Choroid plexus epithelial cell (primary cell): ENCODE measurements at regions not wholly inside any gene's neighbourhood (a gene's known extent, or its start where the extent isn't known, plus 50 kb on each side); places are given as distances from the start of the nearest gene placed in this dataset.
"Not testable (repeated sequence)": the region's sequence is repeated elsewhere in the genome, so short reads cannot be mapped to it uniquely, and the experiment has no call there.

Experiments
- DNase-seq: peaks from one replicate; pipeline ENCODE4 v3.0.0-alpha.2; 2010; ENCODE audit warnings: low read depth
- H3K4me3 ChIP-seq: 2 replicates; pipeline ENCODE4 v1.5.1; 2011; ENCODE audit warnings: low read depth, mild to moderate bottlenecking, control low read depth, low read length, moderate library complexity
- CTCF ChIP-seq: conservative IDR thresholded peaks from 2 replicates; pipeline ENCODE4 v1.5.1; 2011; ENCODE audit warnings: low read depth, mild to moderate bottlenecking, control low read depth, inconsistent platforms, low read length, moderate library complexity

- no peak overlapping the region for H3K4me3 ChIP-seq
- no peak for DNase-seq
These were observed 77.1 kb downstream of the DHCR7 start for GRCh38 chr11:71370895-71371673.

GRCh38 chr11:71370020-71370747 is 78.0 kb downstream of the DHCR7 start:
- no peak for TF ChIP-seq CTCF
- no peak for DNase-seq
- no peak overlapping the region for H3K4me3 ChIP-seq

More at GRCh38 chr11:71370895-71371673, 77.1 kb downstream of the DHCR7 start:
- TF ChIP-seq CTCF = no peak

GRCh38 chr11:71369411-71369810 is 78.8 kb downstream of the DHCR7 start:
- TF ChIP-seq CTCF = no peak
- no peak overlapping the region for H3K4me3 ChIP-seq
- no peak for DNase-seq

DNA sequence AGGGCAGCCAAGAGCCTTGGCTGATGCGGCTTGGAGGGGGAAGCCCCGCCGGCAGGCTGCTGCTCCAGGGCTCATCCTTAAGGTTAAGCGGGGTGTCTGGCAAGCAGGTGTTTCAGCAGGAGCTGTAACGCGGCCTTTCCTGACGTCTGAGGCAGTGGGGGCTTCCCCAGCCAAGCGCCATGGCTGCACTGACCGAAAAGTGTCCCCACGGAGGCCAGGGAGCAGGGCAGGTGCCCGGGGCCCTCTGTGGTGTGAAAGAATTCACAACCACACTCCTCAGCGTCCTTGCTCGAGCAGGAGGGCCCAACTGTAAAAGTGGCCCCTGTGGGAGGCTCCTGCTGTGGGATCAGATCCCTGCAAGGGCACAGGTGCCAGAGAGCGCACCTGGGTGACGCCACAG is 79.2 kb downstream of the DHCR7 start:
- no peak for TF ChIP-seq CTCF
- H3K4me3 ChIP-seq = no peak overlapping the region
- DNase-seq = no peak

DNA sequence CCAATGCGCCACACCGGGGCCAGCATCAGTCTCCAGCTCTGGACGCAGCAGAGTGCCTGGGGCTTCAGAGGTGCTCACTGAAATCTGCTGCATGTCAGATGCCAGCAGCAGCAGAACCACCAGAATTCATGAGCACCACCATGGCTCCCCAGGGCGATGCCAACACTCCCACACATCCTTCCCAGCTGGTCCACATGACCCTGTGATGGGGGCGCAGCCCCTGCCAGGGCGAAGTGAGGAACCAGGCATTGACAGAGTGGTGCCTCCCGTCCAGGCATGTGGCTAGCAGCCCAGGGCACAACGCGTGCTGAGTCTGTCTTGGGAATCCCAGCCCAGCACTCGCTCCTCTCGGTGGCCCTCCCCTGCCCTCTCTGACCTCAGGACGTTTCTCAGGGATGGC is 80.4 kb downstream of the DHCR7 start:
- DNase-seq = no peak
- no peak overlapping the region for H3K4me3 ChIP-seq
- TF ChIP-seq CTCF = no peak

GRCh38 chr11:71367276-71367675 is 80.9 kb downstream of the DHCR7 start:
- H3K4me3 ChIP-seq, DNase-seq: not testable (repeated sequence)

DNA sequence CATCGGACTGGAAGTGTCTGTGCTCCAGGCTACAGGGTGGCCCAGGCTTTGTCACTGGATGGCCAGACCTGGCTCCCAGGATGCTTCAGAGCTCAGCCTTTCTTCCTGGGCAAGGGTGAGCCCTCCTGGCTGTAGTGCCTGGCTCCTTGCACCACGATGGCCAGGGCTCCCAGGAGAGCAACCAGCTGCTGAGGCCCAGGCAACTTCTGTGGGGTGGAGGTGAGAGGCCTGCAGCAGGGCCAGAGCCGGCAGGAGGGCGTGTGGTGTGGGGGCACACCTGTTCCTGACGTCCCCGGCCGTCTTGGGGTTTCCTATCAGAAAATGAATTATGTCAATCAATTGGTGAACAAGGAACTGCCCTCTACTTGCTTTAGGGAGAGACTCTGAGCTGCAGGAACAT is 82.1 kb downstream of the DHCR7 start:
- H3K4me3 ChIP-seq = no peak overlapping the region
- DNase-seq = no peak
- no peak for TF ChIP-seq CTCF
